Esophagus squamous epithelium (tissue), 4 donors: ENCODE measurements at regions not wholly inside any gene's neighbourhood (a gene's known extent, or its start where the extent isn't known, plus 50 kb on each side); places are given as distances from the start of the nearest gene placed in this dataset.

Experiments used
- CTCF ChIP-seq, 6 experiments: fragments of 450-650 bp in 4 of 6; fragments of 200-600 bp in 2 of 6; sonication (generic) in 2 of 6; IDR thresholded peaks; one replicate each; pipeline ENCODE4 v1.5.1; 2016 to 2019; ENCODE audit warnings: antibody characterized with exemption in 6 of 6, mild to moderate bottlenecking in 4 of 6, moderate library complexity in 4 of 6
- POLR2A ChIP-seq, 4 donors: fragments of 450-650 bp; IDR thresholded peaks; one replicate each; pipeline ENCODE4 v1.6.1; 2017; ENCODE audit warnings: antibody characterized with exemption in 4 of 4, mild to moderate bottlenecking in 4 of 4, moderate library complexity in 3 of 4

DNA sequence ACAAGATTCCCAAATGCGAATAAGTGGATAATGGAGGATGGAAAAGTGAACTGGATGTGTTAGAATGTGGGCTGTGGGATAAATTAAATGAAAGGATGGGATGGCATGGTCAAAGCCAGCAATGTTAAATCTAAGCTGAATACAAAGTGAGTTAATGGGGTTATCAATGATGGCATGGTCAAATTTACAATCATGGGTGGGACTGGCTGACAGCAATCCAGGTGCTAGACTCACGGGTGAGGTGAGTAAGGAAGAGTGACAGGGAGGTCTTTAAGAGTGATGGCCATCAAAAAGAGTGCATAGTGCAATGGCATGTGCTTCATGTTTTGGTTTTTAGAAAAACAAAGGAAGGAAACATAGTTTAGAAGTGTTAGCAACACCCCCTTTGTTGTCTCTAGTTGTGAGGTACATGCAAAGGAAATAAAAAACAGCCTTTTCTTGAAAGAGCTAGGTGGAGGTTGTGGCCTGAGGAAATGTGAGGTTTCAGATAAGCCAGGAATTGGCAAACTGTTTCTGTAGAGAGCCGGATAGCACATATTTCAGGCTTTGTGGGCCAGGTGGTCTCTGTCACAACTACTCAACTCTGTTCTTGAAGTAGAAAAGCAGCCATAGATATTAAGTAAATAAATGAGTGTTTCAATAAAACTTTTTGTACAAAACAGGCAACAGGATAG lies 328.7 kb downstream of the RPL10L start:
- TF ChIP-seq POLR2A (IDR thresholded peaks at IDR 0.05) (no peak), CTCF (IDR thresholded peaks at IDR 0.05) (no peak)
